Memory B cell (primary cell): ENCODE measurements at regions not wholly inside any gene's neighbourhood (a gene's known extent, or its start where the extent isn't known, plus 50 kb on each side); places are given as distances from the start of the nearest gene placed in this dataset.

Experiments used
- ATAC-seq: fragments of 150-1000 bp; cut with Tn5 transposase; 2 replicates; pipeline ENCODE4 v1.10.0; 2021; ENCODE audit warnings: low read depth, mild to moderate bottlenecking, moderate library complexity
- DNase-seq, 2 donors: peaks; one replicate each; pipeline ENCODE4 v3.0.0; 2022; ENCODE audit warnings: low spot score in 2 of 2
- H3K27ac Mint-ChIP-seq: one replicate; pipeline ENCODE4 v1.8.0; 2022; ENCODE audit warnings: mild to moderate bottlenecking, moderate library complexity, mixed read lengths
- H3K27me3 Mint-ChIP-seq: one replicate; pipeline ENCODE4 v1.8.0; 2022; ENCODE audit warnings: mixed read lengths
- H3K36me3 Mint-ChIP-seq: one replicate; pipeline ENCODE4 v1.8.0; 2022; ENCODE audit warnings: mild to moderate bottlenecking, mixed read lengths
- H3K4me1 Mint-ChIP-seq: one replicate; pipeline ENCODE4 v1.8.0; 2022; ENCODE audit warnings: mixed read lengths
- H3K4me3 Mint-ChIP-seq: one replicate; pipeline ENCODE4 v1.8.0; 2022; ENCODE audit warnings: mild to moderate bottlenecking, moderate library complexity, mixed read lengths
- H3K9me3 Mint-ChIP-seq: one replicate; pipeline ENCODE4 v1.8.0; 2022; ENCODE audit warnings: mixed read lengths

GRCh38 chr9:28834156-28834555 lies 1260.9 kb upstream of the C9orf72 start:
- Mint-ChIP-seq H3K27ac (no peak overlapping the region), H3K4me3 (no peak overlapping the region), H3K9me3 (peaks cover 8% of the 10 kb centered on the region), H3K4me1 (no peaks in the 10 kb centered on the region), H3K27me3 (no peaks in the 10 kb centered on the region), H3K36me3 (no peaks in the 10 kb centered on the region)
- ATAC-seq, result no peak
- no peak for DNase-seq

GRCh38 chr9:28839778-28840430 lies 1266.6 kb upstream of the C9orf72 start:
- Mint-ChIP-seq H3K27me3 (no peaks in the 10 kb centered on the region), H3K4me1 (no peaks in the 10 kb centered on the region), H3K4me3 (no peak overlapping the region), H3K9me3 (peaks cover 8% of the 10 kb centered on the region), H3K36me3 (no peaks in the 10 kb centered on the region), H3K27ac (no peak overlapping the region)
- DNase-seq (no peak), ATAC-seq (no peak)

- no peak for DNase-seq
- H3K27ac Mint-ChIP-seq, result no peak overlapping the region
- H3K4me3 Mint-ChIP-seq, result no peak overlapping the region
- H3K9me3 Mint-ChIP-seq, result peaks cover 10% of the 10 kb centered on the region
- H3K36me3 Mint-ChIP-seq, result no peaks in the 10 kb centered on the region
- H3K4me1 Mint-ChIP-seq, result no peaks in the 10 kb centered on the region
- ATAC-seq, result no peak
- H3K27me3 Mint-ChIP-seq, result no peaks in the 10 kb centered on the region
These were observed 1268.5 kb upstream of the C9orf72 start for GRCh38 chr9:28841775-28842174.

GRCh38 chr9:28847331-28847730 lies 1274.0 kb upstream of the C9orf72 start:
- no peak for DNase-seq
- Mint-ChIP-seq H3K9me3 (peaks cover 2% of the 10 kb centered on the region), H3K4me1 (no peaks in the 10 kb centered on the region), H3K4me3 (no peak overlapping the region), H3K27ac (no peak overlapping the region), H3K27me3 (no peaks in the 10 kb centered on the region), H3K36me3 (no peaks in the 10 kb centered on the region)
- no peak for ATAC-seq

GRCh38 chr9:28848671-28849070 lies 1275.4 kb upstream of the C9orf72 start:
- DNase-seq (no peak), ATAC-seq (no peak)
- Mint-ChIP-seq H3K4me1 (no peaks in the 10 kb centered on the region), H3K4me3 (no peak overlapping the region), H3K27ac (no peak overlapping the region), H3K27me3 (no peaks in the 10 kb centered on the region), H3K9me3 (peaks cover 2% of the 10 kb centered on the region), H3K36me3 (no peaks in the 10 kb centered on the region)

GRCh38 chr9:28853477-28853876 lies 1280.2 kb upstream of the C9orf72 start:
- no peak for ATAC-seq
- H3K4me1 Mint-ChIP-seq, result no peaks in the 10 kb centered on the region
- H3K36me3 Mint-ChIP-seq, result no peaks in the 10 kb centered on the region
- no peak overlapping the region for H3K27ac Mint-ChIP-seq
- no peaks in the 10 kb centered on the region for H3K9me3 Mint-ChIP-seq
- H3K4me3 Mint-ChIP-seq, result no peak overlapping the region
- no peak for DNase-seq
- no peaks in the 10 kb centered on the region for H3K27me3 Mint-ChIP-seq

GRCh38 chr9:28866951-28867350 lies 1293.7 kb upstream of the C9orf72 start:
- Mint-ChIP-seq H3K27ac (no peak overlapping the region), H3K36me3 (no peaks in the 10 kb centered on the region), H3K4me1 (no peaks in the 10 kb centered on the region), H3K27me3 (no peaks in the 10 kb centered on the region), H3K4me3 (no peak overlapping the region), H3K9me3 (peaks cover 2% of the 10 kb centered on the region)
- DNase-seq (no peak), ATAC-seq (no peak)

- Mint-ChIP-seq H3K9me3 (peaks cover 2% of the 10 kb centered on the region), H3K27me3 (no peaks in the 10 kb centered on the region), H3K36me3 (no peaks in the 10 kb centered on the region), H3K4me3 (no peak overlapping the region), H3K27ac (no peak overlapping the region), H3K4me1 (no peaks in the 10 kb centered on the region)
- DNase-seq (no peak), ATAC-seq (no peak)
These were observed 1295.1 kb upstream of the C9orf72 start for GRCh38 chr9:28868228-28868990.

GRCh38 chr9:28882529-28882928 lies 1309.2 kb upstream of the C9orf72 start:
- H3K36me3 Mint-ChIP-seq, result no peaks in the 10 kb centered on the region
- DNase-seq, result no peak

GRCh38 chr9:28883234-28883633 lies 1310.0 kb upstream of the C9orf72 start:
- Mint-ChIP-seq H3K36me3 (no peaks in the 10 kb centered on the region), H3K9me3 (no peaks in the 10 kb centered on the region), H3K27me3 (no peaks in the 10 kb centered on the region), H3K27ac (no peak overlapping the region), H3K4me3 (no peak overlapping the region), H3K4me1 (no peaks in the 10 kb centered on the region)
- DNase-seq (no peak), ATAC-seq (no peak)

More at GRCh38 chr9:28882529-28882928, 1309.2 kb upstream of the C9orf72 start:
- no peak for ATAC-seq
- Mint-ChIP-seq H3K9me3 (no peaks in the 10 kb centered on the region), H3K27me3 (no peaks in the 10 kb centered on the region), H3K27ac (no peak overlapping the region), H3K4me3 (no peak overlapping the region), H3K4me1 (no peaks in the 10 kb centered on the region)

GRCh38 chr9:28887188-28887884 lies 1314.1 kb upstream of the C9orf72 start:
- Mint-ChIP-seq H3K4me1 (no peaks in the 10 kb centered on the region), H3K4me3 (no peak overlapping the region), H3K27me3 (no peaks in the 10 kb centered on the region), H3K36me3 (no peaks in the 10 kb centered on the region), H3K27ac (no peak overlapping the region), H3K9me3 (no peaks in the 10 kb centered on the region)
- no peak for ATAC-seq
- no peak for DNase-seq

- no peaks in the 10 kb centered on the region for H3K9me3 Mint-ChIP-seq
- no peaks in the 10 kb centered on the region for H3K4me1 Mint-ChIP-seq
- no peak overlapping the region for H3K27ac Mint-ChIP-seq
- no peaks in the 10 kb centered on the region for H3K27me3 Mint-ChIP-seq
- ATAC-seq (no peak), DNase-seq (no peak)
- H3K36me3 Mint-ChIP-seq, result no peaks in the 10 kb centered on the region
- H3K4me3 Mint-ChIP-seq, result no peak overlapping the region
These were observed 1315.5 kb upstream of the C9orf72 start for GRCh38 chr9:28888806-28889205.

GRCh38 chr9:28892538-28892937 lies 1319.3 kb upstream of the C9orf72 start:
- Mint-ChIP-seq H3K4me1 (no peaks in the 10 kb centered on the region), H3K27me3 (no peaks in the 10 kb centered on the region), H3K36me3 (no peaks in the 10 kb centered on the region), H3K9me3 (no peaks in the 10 kb centered on the region), H3K27ac (no peak overlapping the region), H3K4me3 (no peak overlapping the region)
- no peak for ATAC-seq
- no peak for DNase-seq

- no peak for DNase-seq
- Mint-ChIP-seq H3K9me3 (peaks cover 3% of the 10 kb centered on the region), H3K27me3 (no peaks in the 10 kb centered on the region), H3K27ac (no peak overlapping the region), H3K4me1 (no peaks in the 10 kb centered on the region), H3K4me3 (no peak overlapping the region), H3K36me3 (no peaks in the 10 kb centered on the region)
- ATAC-seq, result no peak
These were observed 1326.0 kb upstream of the C9orf72 start for GRCh38 chr9:28899267-28899666.
